ENCODE measurements at regions not wholly inside any gene's neighbourhood (a gene's known extent, or its start where the extent isn't known, plus 50 kb on each side); places are given as distances from the start of the nearest gene placed in this dataset.
A peak's percentile ranks its signal among the peaks of the same experiment; 100 is the strongest.

DNA sequence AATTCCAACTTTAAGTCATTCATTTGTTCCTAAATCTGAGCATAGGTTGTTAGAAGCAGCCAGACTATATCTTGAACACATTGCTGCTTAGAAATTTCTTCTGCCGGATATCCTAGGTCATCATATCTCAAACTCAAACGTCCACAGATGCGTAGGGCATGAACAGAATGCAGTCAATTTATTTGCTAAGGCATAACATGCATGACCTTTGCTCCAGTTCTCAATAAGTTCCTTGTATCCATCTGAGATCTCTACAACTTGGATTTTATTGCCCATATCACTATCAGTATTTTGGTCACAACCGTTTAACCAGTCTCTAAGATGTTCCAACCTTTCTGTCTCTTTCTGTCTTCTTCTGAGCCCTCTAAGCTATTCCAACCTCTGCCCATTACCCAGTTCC lies 210.9 kb upstream of the MANEA start:
- FAIRE-seq = no peak

DNA sequence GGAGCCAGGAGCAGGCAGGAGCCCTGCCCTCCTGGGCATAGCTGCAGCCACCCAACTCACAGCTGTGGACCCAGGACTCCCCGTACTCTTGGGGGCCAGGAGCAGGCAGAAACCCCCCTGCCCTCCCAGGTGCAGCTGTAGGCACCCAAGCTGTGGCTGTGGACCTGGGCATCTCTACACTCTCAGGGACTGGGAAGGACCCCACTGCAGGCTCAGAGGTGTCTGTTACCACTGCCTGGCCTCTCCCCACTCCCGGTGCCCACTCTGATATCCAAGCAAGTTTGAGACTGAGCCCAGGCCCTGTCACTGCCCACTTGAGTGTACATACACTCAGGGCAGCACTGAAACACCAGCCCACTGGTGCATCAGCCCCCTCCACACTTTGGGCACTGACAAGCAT lies 193.5 kb upstream of the MANEA start:
- FAIRE-seq = no peak

DNA sequence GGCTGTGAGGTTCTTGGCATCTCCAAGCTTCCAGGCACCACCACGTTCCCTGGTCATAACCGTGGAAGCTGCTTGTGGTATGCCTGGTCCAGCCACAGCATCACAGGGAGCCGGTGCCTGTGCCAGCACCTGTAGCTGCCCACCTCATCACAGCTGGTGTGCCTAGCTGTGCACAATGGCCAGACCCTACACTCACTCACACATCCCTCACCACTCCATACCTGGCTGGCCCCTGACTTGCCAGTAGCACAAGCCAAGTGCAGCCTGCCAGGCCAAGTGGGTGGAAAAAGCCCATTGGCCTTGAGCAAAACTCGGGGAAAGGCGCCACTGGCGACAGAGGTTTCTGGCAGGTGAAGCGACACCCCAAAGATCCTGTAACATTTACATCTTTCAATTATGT lies 192.3 kb upstream of the MANEA start:
- no peak for FAIRE-seq

DNA sequence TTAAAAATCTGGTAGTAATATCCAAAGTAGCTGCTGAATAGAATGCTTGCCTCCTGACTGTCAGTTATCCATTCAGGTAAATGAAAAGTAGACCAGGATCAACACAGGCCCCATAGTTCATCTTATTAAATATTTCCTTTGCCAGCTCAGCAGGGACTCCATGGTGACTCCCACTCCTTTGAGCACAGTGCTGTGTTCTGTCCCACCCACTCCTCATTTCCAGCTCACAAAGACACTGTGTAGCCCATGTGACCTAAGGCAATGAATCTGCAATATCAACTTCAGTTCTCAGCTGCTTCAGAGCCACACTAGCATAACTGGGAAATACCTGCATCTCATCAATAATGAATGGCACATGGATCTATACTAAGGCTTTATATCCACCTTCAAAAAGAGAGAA lies 189.5 kb upstream of the MANEA start:
- no peak for FAIRE-seq

DNA sequence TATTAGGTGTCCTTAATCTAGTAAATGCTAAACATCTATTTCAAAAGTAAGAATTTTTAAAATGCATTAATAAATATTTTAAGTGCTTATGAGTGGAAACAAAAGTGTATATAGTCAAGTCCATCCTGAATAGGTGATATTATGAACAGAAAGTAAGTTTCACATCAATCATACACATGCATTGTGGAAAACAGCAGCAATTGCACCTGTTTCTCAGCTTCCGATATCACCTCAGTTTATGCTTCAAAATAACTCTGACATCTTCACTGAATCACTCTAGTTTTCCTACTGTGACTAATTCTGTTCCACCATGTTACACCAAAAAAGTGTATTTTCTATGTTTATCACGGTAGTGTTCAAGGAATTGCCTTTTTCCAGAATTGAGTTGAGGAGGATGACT lies 172.6 kb upstream of the MANEA start:
- FAIRE-seq = no peak

DNA sequence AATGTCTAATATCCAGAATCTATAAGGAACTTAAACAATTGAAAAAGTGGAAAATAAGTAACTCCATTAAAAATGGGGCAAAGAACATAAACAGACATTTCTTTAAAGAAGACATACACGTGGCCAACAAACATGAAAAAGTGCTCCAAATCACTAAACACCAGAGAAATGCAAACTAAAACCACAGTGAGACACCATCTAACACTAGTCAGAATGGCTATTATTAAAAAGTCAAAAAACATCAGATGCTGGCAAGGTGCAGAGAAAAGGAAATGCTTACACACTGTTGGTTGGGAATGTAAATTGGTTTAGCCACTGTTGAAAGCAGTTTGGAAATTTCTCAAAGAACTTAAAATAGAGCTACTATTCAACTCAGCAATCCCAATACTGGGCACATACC lies 169.2 kb upstream of the MANEA start:
- no peak for FAIRE-seq

DNA sequence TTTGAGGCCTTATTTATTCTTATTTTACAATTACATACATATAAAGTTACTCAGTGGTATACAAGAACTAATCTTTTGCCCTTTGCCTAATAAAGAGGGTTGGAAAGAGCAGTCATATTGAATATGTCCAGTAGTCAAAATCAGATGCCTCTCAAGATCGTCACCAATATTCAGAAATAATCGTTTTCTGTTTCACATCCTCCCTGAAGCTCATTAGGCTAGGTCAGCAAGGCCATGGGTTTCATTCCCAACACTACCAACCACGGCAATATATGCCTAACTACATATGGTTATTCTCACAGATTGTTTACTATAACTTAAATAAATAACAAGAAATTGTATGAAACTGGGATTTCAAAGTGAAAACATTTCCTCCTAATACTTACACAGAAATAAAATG lies 167.2 kb upstream of the MANEA start:
- FAIRE-seq = no peak

DNA sequence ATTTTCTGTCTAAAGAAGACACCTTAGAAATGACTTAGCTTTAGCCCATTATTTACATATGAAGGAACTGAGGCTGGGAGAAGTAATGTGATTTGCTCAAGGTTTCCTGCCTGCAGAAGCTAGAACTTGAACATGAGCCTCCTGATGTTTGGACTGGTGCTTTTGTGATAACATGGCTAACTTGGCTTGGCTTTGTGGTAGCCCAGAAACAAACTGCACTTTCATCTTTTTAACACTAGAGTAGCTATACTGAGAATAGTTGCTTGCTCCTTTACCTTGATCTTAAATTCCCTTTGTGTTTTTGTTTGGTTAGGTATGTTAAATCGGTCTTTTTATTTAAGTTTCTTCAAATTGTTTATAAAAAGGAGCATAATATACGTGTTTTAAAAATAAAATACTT lies 163.5 kb upstream of the MANEA start:
- FAIRE-seq = no peak

DNA sequence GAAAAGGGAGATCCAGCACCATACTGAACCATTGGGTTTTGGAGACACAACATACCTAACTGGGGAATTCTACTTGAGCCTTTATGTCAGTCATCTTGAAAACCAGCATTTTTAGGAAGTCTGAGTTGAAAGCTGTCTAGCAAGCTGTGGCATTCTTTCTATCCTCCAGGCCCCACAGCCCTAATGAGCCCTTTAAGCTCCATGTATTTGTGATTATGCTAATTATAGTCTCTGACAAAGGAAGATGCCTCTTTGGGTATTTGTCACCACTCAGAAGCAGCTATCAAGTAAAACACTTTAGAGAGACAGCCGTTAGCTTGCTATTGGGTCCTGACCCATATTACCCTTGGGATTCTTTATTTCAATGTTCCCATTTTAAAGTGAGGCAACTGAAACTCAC lies 159.5 kb upstream of the MANEA start:
- FAIRE-seq = no peak

DNA sequence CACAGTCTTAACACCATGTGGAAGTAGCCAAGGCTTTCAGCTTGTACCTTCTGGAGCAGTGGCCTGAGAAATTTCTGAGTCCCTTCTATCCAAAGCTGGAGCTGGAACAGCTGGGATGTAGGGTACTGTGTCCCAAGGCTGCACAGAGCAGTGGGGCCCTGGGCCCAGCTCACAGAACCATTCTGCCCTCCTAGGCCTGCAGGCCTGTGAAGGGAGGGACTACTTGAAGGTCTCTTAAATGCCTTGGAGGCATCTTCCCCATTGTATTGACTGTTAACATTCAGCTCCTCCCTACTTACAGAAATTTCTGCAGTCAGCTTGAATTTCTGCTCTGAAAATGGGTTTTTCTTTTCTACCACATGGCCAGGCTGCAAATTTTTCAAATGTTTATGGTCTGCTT lies 156.5 kb upstream of the MANEA start:
- FAIRE-seq = no peak

DNA sequence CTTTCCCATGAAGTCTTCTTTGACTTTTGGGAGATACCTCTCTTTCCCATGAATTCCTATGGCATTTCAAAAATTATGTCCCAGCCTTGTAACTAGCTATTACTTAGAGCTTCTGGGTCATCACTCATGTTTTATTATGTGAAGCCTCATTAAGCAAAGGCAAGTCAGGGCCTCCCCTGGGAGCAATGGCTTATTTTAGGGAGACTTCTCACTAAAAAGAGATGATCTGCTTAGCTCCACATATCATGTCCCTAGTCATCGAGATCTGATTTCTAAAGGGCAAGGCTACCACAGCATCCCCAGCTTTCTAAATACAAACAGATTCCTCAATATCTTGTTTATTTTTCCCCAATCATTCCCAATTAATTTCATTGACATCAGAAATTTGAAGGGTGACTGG lies 154.0 kb upstream of the MANEA start:
- FAIRE-seq = no peak

DNA sequence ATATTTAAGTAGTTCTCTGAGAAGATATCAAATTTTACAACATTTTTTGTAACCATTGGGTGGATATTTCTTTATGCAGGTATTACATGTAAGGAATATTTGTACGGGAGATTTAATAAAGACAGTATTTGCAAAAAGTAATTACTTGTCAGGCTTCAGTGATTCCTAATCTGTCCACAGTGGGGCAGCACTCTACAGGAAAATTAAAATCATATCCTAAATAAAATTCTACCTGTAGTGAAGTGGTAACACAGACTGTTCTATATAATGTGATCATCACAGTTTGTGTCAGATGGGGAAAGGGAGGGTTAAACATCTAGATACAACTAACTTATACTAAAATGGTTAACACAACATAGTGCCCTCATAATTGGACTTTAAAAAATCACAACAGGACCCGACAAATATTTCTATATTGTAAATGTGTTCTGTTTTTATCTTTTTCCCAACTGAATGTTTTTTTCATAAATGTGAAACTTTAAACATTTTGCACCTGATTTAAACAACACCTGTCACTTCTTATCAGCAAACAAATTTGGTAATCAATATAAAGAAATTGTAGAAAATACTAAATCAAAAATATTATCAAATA lies 145.6 kb upstream of the MANEA start:
- FAIRE-seq = peak; percentile 96

DNA sequence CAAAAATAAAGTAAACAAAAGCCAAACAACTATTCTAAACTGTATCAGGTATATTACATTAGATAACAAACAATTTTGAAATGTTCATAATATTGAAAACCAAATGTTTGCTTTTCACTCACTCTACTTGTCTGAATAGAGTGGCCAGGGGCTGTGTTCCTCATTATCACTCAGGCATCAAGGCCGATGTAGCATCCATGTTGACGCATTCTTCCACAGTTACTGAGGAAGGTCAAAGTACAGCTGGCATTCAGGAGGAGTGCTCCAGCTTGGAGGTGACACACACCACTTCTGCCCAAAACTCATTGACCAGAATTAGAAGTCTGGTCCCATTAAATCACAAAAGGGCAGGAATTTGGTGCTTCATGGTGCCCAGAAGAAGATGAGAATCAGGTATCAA lies 137.6 kb upstream of the MANEA start:
- FAIRE-seq = no peak

DNA sequence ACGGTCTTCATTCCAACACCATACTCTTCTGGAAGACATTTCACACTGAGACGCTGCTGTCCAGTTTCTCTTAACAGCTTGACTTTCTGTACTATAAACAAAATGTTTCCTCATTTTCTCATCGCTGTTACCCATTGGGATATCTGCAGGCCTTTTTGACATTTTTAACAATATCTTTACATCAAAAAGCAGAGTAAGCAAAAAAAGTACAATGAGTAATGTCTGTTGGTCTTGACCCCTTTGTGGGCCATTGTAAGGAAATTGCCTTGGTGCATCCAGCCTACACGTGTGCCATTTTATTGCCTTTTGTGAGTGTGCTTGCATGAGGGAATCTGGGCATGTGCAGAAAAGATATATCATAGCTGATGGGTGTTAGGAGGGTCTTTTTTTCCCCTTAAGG lies 129.1 kb upstream of the MANEA start:
- FAIRE-seq = no peak

DNA sequence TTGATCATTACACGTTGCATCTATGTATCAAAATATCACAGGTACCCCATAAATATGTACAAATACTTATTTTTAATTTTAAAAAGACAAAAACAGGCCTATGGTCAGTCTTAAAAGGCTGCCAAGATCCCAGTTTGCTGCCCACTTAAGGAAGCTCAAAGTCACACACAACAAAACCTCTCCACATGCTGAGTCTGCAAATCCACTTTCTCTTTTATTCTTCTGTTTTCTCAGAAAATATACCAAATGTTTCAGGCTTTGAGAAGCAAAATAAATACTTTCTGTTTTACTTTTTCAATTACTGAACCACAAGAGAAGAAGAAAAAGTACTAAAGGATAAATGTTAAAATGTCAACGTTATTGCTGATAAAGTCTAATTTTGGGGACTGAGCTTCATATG lies 107.8 kb upstream of the MANEA start:
- no peak for FAIRE-seq

DNA sequence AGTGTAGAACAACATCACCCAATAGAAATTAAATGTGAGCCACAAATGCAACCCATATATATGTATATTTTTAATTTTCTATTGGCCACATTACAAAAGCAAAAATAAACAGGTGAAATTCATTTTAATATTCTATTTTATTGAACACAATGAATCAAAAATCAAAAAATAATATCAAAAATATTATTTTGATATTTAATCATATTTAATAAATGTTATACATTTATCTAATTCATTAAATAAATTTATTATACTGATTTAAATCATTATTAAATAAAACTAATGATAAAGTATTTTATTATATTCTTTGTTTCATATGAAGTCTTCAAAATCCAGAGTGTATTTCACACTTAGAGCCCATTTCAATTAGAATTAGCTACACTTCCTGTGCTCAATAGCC lies 98.4 kb upstream of the MANEA start:
- FAIRE-seq = peak; percentile 95

DNA sequence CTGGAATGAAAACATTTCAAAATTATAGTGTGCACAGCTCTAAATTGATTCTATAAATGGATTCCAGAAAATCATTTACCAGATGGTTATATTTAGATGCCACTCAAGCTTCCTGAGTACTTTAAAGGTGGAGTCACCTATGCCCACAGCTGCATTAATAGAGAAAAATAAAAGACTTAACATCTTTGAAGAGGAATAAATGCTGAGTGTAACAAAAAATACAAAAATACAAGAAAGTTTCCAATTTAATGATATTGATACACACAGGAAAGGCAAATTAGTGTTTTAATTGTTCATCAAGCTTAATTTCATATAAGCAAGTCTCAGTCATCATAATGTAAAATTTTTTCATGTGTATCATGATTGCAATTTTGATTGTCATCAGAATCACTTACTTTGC lies 89.5 kb upstream of the MANEA start:
- no peak for FAIRE-seq

DNA sequence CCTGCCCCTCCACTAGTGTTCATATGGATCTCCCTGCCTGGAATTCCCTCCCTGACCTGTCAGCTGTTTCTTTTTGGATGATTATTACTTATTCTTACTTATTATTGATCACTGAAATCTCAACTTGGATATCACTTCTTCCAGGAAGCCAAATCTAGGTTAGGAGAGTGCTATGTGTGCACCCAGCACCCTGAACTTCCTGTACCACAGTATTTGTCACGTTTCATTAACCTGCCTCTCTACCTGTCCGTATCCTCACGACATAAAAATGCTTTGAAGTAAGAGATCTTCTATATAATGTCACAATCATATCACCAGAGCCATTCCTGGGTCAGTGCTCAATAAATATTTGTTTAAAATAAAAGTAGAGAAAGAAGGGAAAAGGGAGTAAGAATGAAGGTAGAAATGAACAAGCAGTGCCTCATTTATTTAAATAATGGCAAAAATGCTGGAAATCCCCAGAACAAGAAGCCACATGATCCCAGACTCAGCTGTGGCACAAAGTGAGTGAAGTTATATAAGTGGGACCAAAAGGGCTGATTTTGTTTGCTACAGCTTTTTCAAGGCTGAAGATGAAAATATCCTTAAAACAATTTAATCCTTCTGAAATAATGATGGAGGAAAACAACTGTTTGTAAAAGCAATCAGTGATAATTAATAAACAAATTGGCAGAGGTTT lies 88.0 kb upstream of the MANEA start:
- no peak for FAIRE-seq

DNA sequence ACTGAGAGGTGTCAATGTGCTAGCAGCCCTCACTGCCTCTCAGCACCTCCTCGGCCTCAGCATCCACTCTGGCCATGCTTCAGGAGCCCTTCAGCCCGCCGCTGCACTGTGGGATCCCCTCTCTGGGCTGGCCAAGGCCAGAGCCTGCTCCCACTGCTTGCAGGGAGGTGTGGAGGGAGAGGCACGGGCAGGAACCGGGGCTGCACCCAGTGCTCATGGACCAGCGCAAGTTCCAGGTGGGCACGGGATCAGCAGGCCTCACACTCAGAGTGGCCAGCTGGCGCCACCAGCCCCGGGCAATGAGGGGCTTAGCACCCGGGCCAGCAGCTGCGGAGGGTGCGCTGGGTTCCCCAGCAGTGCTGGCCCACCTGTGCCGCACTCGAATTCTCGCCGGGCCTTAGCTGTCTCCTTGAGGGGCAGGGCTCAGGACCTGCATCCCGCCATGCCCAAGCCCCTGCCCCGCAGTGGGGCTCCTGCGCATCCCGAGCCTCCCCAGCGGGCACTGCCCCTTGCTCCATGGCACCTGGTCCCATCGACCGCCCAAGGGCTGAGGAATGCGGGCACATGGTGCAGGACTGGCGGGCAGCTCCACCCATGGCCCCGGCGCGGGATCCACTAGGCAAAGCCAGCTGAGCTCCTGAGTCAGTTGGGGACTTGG lies 80.4 kb upstream of the MANEA start:
- no peak for FAIRE-seq

DNA sequence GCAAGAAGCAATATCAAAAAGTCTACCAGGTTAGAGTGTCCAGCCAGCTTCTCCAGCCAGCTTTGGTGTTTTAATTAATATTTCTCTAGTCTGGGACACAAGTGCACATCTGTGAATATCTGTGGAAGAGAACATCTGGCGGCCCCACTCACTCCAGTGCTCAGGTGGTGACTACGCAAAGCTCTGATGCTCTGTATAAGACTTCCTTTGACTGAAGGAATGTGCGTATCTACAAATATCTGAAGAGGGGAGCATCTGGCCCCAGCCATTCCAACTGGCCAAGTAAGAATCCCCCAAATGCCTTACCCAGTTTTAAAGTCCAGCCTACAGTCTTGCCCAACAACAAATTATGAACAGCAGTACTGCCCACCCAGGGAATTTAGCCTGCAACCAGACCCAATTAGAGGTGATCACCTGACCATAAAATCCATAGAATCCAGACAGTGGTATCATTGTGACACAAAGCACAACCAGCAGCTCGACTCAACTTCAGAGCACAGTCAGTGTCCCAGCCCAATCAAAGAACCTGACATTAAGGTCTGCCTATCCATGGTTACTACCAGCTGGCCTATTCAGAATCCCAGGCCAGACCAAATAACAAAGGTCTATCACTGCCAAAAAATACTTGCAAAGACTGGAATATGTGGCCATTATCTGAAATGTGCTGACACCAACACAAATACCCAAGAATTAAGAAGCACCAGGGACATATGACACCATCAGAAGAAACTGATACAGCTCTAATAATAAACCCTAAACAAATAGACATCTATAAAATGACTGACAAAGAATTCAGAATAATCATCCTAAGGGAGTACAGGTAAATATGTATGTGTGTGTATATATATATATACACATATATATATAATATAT lies 76.1 kb upstream of the MANEA start:
- no peak for FAIRE-seq

DNA sequence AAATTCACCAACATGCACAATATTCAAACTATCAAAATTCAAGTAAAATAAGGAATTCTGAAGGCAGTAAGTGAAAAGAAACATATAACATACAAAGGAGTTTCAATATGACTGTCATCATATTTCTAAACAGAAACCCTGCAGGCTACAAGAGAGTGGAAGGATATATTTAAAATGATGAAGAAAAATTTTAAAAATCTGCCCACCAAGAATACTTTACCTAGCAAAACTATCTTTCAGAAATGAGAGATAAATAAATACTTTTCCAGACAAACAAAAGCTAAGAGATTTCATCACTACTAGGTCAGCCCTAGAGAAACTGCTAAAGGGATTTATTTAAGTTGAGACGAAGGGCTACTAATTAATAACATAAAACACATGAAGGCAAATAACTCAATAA lies 73.8 kb upstream of the MANEA start:
- no peak for FAIRE-seq

DNA sequence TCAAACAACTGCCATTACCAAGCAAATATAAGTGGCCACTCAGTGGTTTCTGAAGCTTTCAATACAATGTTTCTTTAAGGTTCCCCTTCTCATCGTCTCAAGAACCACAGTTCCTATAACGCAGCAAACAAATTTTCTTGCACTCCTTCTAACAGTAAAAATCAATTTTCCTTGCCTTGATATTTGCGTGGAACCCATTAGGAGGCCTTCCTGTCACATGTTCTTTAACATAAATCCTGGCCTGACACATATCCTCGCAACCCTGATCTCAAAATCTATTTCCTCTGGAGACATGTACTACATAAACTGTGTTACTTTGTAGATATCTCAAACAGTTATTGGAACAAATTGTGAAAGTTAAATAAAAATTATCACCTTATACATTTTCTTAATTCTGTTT lies 65.9 kb upstream of the MANEA start:
- no peak for FAIRE-seq

DNA sequence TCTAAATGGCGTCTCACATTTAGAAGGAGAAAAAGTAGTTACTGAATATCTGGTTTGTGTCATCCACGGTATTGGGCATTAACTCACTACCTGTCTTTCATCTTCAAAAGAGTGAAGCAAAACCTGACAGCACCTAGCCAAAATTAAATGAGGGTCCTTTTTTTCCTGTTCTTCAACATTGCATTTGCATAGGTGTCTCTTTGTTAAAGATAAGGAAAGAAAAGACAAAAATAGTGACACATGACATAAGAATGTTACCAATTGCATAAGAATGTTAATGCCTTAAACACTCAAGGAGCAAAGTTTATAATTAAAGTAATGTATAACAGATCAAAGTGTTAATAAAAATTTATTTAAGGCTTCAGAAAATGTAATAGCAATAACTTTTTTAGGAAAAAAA lies 61.4 kb upstream of the MANEA start:
- no peak for FAIRE-seq

DNA sequence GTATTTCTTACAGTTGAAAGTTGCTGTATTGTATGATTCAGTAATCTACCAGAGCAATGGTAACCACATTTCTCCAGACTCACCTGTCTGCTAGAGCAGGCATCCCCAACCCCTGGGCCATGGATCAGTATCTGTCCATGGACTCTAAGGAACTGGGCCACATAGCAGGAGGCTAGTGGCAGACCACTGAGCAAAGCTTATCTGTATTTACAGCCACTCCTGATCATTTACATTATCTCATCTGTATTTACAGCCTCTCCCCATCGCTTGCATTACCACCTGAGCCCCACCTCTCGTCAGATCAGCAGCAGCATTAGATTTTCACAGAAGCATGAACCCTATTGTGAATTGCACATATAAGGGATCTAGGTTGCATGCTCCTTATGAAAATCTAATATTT lies 60.3 kb upstream of the MANEA start:
- no peak for FAIRE-seq
